Mesothelial cell of epicardium (in vitro differentiated cells): ENCODE measurements at regions not wholly inside any gene's neighbourhood (a gene's known extent, or its start where the extent isn't known, plus 50 kb on each side); places are given as distances from the start of the nearest gene placed in this dataset.
"Not testable (repeated sequence)": the region's sequence is repeated elsewhere in the genome, so short reads cannot be mapped to it uniquely, and the experiment has no call there.

Experiments used
- DNase-seq, 2 experiments: peaks; one replicate each; pipeline ENCODE4 v3.0.0; 2021; ENCODE audit warnings: low spot score in 2 of 2; ENCODE audit not compliant: unreplicated experiment in 2 of 2
- H3K27ac Mint-ChIP-seq: 2 replicates; pipeline ENCODE4 v1.8.0; 2021; ENCODE audit warnings: mixed read lengths
- H3K27me3 Mint-ChIP-seq: 2 replicates; pipeline ENCODE4 v1.8.0; 2021; ENCODE audit warnings: low read depth, mixed read lengths
- H3K36me3 Mint-ChIP-seq: 2 replicates; pipeline ENCODE4 v1.8.0; 2021; ENCODE audit warnings: mixed read lengths
- H3K4me1 Mint-ChIP-seq: 2 replicates; pipeline ENCODE4 v1.8.0; 2021; ENCODE audit warnings: mixed read lengths
- H3K4me3 Mint-ChIP-seq: 2 replicates; pipeline ENCODE4 v1.8.0; 2021; ENCODE audit warnings: mild to moderate bottlenecking, moderate library complexity, mixed read lengths
- H3K9me3 Mint-ChIP-seq: 2 replicates; pipeline ENCODE4 v1.8.0; 2021; ENCODE audit warnings: mixed read lengths
- CTCF ChIP-seq: fragments of 200-600 bp; sonication (generic); IDR thresholded peaks from one replicate; pipeline ENCODE4 v1.5.0; 2021; ENCODE audit warnings: antibody characterized with exemption; ENCODE audit not compliant: unreplicated experiment

GRCh38 chr18:59068276-59069071 lies 71.2 kb upstream of the SEC11C start:
- peaks cover 3% of the 10 kb centered on the region for H3K9me3 Mint-ChIP-seq
- H3K27ac Mint-ChIP-seq: no peak overlapping the region
- no peak for TF ChIP-seq CTCF
- no peak for DNase-seq
- no peaks in the 10 kb centered on the region for H3K27me3 Mint-ChIP-seq
- H3K36me3 Mint-ChIP-seq: no peaks in the 10 kb centered on the region
- H3K4me1 Mint-ChIP-seq: no peaks in the 10 kb centered on the region
- H3K4me3 Mint-ChIP-seq: no peak overlapping the region

DNA sequence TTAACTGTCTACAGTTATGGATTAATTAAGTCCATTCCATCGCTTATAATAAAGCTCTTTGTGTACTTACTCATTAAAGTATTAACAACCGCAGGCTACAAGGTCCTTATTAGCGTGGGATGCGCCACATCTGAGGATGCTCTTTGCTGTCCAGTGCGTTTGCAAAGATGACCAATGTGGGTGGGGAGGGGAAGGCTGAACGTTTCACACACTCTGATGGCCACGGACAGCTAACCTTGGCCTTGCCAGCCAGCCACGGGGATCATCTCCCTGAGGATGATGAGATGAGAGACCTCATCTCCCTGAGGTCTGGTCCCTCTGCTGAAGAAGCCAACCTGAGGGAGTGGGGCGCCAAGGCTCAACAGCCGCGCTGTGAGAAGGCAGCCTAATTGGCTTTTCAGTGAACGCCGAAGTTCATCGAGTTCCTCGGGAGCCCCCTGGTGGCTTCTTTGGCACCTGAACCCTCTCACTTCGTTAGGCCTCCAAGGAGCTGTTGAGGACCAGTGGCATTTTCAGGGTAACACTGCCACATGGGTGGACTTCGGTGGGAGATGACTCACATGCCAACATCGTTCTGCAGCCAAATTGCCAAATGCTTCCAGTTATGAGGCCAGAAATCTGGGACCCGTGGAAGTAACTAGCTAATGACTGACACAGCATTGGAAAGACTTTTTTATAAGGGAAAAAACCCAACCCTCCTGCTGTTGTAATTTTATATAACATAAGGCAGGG lies 69.3 kb upstream of the SEC11C start:
- H3K27ac Mint-ChIP-seq: no peak overlapping the region
- peaks cover 4% of the 10 kb centered on the region for H3K27me3 Mint-ChIP-seq
- H3K4me1 Mint-ChIP-seq: no peaks in the 10 kb centered on the region
- H3K4me3 Mint-ChIP-seq: no peak overlapping the region
- peaks cover 3% of the 10 kb centered on the region for H3K9me3 Mint-ChIP-seq
- peak; percentile 69 to 85 for DNase-seq
- H3K36me3 Mint-ChIP-seq: no peaks in the 10 kb centered on the region
- peak; percentile 86 for TF ChIP-seq CTCF

- no peak for TF ChIP-seq CTCF
- H3K9me3 Mint-ChIP-seq: no peaks in the 10 kb centered on the region
- H3K27me3 Mint-ChIP-seq: peaks cover 13% of the 10 kb centered on the region
- no peaks in the 10 kb centered on the region for H3K4me1 Mint-ChIP-seq
- DNase-seq: no peak
- H3K4me3 Mint-ChIP-seq: no peak overlapping the region
- H3K36me3 Mint-ChIP-seq: no peaks in the 10 kb centered on the region
- H3K27ac Mint-ChIP-seq: no peak overlapping the region
Observed at GRCh38 chr18:59072727-59073421, 66.8 kb upstream of the SEC11C start.

DNA sequence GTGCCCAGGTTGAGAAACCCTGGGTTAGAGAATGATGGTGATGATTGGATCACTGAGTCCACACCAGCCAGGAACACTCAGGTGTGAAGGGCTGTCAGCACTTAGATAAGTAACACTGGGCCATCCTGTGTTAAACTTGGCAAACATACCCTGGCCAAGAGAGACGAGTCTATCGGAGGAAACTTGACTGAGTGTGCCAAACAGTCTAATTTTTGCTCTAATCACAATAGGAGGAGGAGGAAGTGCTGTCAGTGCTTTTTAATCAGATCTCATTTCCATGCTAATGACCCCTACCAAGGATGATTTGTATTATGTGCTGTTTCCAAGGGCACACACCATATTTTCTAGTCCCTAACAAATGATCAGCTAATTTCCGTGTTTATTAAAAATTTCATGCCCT lies 63.8 kb upstream of the SEC11C start:
- TF ChIP-seq CTCF: no peak
- no peaks in the 10 kb centered on the region for H3K36me3 Mint-ChIP-seq
- DNase-seq: no peak
- no peak overlapping the region for H3K27ac Mint-ChIP-seq
- H3K4me1 Mint-ChIP-seq: no peaks in the 10 kb centered on the region
- peaks cover 31% of the 10 kb centered on the region for H3K27me3 Mint-ChIP-seq
- H3K9me3 Mint-ChIP-seq: no peaks in the 10 kb centered on the region
- H3K4me3 Mint-ChIP-seq: no peak overlapping the region

- H3K4me3 Mint-ChIP-seq: no peak overlapping the region
Observed at GRCh38 chr18:59079264-59079663, 60.4 kb upstream of the SEC11C start.

DNA sequence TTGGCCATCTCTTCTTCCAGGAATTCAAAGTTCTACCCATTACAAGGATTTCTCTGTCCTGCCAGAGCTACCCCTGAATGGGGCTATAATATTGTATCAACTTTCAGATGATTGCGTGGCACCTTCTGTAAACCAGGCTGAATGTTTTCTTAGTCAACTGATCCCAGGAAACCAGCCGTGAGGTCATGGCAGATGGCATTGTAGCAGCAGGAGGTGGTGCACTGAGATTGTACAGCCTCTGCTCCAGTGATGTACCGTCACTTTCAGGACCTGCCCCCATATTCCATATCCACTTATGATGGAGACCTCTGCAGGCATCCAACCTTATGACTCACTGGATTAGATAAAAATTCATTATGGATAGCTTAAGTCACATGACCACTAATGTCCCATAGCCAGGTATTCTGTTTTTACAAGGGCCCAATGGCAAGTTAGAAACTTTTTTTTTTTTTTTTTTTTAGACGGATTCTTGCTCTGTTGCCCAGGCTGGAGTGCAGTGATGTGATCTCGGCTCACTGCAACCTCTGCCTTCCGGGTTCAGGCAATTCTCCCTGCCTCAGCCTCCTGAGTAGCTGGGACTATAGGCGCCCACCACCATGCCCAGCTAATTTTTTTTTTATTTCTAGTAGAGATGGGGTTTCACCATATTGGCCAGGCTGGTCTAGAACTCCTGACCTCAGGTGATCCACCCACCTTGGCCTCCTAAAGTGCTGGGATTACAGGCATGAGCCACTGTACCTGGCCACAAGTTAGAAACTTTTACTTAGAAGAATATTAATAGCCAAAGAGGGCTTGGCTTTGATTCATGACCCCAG lies 59.8 kb upstream of the SEC11C start:
- H3K4me1 Mint-ChIP-seq, H3K4me3 Mint-ChIP-seq, DNase-seq, H3K27ac Mint-ChIP-seq, H3K36me3 Mint-ChIP-seq, H3K9me3 Mint-ChIP-seq: not testable (repeated sequence)
- peaks cover 53% of the 10 kb centered on the region for H3K27me3 Mint-ChIP-seq

More at GRCh38 chr18:59079264-59079663, 60.4 kb upstream of the SEC11C start:
- Mint-ChIP-seq H3K27ac (no peak overlapping the region), H3K9me3 (no peaks in the 10 kb centered on the region), H3K27me3 (peaks cover 54% of the 10 kb centered on the region), H3K4me1 (no peaks in the 10 kb centered on the region), H3K36me3 (no peaks in the 10 kb centered on the region)
- no peak for DNase-seq
- no peak for TF ChIP-seq CTCF
